ENCODE measurements at regions not wholly inside any gene's neighbourhood (a gene's known extent, or its start where the extent isn't known, plus 50 kb on each side); places are given as distances from the start of the nearest gene placed in this dataset.
"Not testable (repeated sequence)": the region's sequence is repeated elsewhere in the genome, so short reads cannot be mapped to it uniquely, and the experiment has no call there.

DNA sequence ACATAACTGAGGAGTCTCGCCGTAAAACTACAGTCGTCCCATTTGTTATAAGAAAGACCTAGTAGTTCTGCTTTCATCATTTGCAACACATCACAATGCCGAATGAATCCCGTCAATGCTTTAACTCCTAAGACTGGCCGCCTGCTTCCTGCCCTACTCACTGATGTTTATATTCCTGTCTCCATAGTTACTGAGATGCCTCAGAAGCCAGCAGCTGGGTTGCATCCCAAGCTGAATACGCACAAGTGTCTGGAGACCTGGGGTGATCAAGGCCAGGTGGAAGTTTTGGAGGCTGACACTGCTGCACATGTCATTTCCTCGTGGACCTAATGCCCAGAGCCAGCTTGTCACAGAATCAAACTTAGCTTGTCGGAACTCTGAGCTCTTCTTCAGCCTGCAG is 95.2 kb upstream of the UBE2E1 start:
- no peak for DNase-seq

DNA sequence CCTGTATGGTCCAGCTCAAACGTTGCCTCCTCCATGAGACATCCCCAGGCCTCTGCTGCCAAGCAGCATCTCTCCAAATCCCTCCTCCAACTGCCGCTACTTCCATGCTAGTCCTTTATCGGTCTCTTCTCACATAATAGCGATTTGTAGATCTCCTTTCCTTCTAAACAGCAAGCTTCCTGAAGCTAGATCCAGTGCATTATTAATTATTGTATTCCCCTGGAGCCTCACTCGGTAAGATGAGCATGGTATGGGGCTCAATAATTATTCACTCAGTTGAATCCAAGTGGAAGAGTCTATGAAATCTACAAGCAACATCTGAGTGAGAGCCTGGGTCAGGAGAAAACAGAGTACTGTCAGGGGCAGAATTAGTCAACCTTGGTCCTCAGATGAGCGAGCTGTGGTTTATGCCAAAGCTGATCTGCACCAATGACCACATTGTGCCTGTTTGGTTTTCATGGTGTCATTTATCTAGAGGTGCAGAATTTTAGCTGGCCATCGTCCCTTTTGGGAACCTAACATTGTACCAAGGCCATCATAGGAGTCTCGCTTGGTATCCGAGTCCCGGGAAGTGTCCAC is 93.8 kb upstream of the UBE2E1 start:
- no peak for DNase-seq

DNA sequence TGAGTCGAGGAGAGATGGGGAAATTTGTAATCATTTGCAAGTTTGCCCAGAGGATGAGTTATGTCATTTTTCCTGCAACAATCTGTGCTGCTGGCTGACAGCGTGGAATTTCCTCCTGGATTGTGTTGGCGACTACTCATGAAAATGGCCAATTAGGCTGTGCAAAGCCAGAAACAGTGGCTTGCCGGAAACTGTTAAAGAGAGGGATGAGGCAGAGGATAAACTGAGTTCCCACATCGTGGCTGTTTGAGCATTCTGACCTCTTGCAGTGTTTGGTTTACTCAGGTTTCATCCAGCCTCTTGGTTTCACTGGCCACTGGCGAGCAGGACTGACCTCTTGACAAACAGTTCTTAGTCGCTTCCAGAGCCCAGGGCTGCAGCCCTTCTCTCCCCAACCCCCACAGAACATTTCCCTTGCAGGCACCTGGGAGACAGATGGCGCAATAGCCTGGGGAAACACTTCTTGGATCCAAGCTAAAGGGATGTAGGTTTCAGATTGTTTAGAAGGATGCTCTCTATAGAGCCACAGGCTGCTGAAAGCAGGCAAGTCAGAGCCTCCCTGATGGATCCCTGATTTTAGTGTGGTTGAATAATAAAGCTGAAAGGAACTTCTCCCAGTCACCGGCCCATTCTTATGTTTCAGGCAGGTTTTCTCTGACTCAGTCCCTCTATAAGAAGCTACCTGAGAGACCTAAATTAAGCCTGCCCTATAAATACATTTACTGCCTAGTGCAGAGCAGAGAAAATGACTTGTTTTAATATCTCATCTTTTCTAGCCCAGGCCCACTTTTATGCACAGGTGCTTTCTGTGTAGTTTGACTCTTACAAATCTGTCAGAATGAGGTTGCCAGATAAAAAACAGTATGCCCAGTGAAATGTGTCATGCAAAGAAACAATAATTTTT is 92.8 kb upstream of the UBE2E1 start:
- no peak for DNase-seq

DNA sequence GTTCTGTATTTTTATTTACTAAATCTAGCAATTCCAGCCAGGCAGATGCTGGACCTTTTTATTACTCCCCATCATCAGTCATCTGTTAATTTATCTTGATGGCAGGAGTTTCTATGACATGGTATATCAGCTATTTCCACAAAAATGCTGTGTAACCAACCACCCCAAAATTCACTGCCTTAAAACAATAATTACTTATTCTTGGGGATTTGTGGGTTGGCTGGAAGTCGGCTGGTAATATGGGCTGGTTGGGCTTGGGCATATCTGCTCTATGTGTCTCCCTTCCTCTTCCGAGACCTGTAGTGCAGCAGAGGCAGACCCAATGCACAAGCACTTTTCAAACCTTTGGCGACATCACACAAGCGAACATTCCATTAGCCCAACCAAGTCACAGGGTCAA is 92.1 kb upstream of the UBE2E1 start:
- no peak for DNase-seq

DNA sequence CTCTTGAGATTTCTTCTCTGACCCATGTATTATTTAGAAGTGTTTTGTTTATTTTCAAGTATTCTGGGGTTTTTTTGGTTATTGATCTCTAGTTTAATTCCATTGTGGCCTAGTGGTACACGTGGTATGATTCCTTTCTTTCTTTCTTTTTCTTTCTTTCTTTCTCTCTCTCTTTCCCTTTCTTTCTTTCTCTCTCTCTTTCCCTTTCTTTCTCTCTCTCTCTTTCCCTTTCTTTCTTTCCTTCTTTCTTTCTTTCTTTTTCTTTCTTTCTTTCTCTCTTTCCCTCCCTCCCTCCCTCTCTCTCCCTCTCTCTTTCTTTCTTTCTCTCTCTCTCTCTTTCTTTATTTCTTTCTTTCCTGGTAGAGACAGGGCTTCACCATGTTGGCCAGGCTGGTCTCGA is 85.7 kb upstream of the UBE2E1 start:
- no peak for DNase-seq

DNA sequence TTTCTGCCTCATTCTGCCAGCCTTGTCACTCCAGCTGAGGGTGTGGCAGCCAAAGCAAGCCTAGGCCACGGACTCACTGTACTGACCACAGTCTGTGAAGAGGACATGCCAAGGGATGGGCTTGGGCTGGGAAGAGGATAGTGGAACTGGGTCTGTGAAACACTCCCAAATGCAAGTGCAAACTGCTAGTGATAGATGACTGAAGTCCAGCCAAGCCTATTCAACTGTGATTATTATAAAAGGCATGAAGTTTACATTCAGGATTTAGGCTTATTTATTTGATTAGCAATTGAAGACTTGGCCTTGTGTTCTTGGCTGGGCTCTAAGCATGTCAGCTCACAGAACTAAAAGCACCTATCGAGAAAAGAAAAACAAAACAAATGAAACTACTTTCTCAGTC is 84.9 kb upstream of the UBE2E1 start:
- DNase-seq, result no peak

DNA sequence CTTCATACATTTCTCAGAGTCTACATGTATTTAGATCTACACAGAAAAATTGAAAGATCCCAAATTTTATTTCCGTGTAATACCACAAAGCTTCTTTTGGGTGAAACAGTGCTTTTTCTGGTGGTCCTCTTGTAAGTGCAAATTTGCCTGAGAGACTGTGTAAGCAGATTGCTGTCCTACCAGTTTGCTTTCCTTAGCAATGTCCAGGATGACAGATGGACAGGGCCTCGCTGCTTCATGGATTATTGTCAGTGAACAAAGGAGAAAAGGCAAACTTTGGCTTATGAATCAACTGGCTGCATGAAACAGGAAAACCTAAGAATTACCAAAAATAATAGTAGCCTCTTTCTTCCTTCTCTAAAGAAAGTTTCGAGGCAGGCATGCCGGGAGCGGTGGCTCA is 82.6 kb upstream of the UBE2E1 start:
- DNase-seq, result no peak

DNA sequence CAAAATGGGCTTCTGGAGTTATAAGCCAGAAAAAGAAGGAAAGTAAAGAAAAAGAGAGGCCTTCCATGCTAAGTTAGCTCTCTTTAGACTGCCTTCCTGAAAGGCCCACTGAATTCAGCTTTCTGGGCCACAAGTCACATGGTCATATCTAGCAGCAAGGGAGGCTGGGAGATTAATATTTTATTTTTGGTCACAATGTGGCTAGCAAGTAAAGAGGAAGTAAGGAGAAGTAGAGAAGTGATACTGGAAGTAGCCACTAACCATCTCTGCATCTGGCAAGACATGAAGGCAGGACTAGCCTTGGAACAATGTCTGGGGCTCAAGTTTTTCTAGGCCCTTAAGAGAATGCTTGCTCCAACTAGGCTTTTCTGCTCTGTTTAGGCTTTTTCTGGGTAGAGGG is 81.8 kb upstream of the UBE2E1 start:
- DNase-seq, result no peak

- no peak for DNase-seq
These were observed 78.8 kb upstream of the UBE2E1 start for GRCh38 chr3:23726811-23727548.

DNA sequence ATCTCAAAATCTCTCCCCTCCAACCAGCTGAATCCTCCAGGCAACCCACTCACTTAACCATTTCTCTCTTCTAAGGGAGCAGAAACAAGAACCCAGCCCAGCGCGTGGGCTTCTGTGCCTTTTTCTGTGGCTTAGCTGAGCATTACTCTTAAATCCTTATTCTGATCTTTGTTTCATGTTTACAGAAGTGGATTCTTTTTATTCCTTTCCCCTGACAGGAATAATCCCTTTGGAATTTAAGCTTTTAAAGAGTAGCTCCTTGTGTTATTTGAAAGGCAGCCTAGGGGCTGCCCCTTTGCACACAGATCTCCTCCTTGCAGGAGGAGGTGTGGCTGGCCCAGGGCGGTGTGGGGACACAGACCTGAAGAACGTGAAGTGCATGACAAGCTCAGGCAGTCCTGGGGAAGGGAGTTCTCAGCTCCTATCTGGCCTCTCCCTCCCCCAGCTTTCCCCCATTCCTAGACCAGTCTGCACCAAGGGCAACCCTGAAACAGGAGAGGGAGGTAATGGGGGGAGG is 77.1 kb upstream of the UBE2E1 start:
- DNase-seq, result no peak

- DNase-seq, result not testable (repeated sequence)
These were observed 76.4 kb upstream of the UBE2E1 start for GRCh38 chr3:23729362-23729761.

DNA sequence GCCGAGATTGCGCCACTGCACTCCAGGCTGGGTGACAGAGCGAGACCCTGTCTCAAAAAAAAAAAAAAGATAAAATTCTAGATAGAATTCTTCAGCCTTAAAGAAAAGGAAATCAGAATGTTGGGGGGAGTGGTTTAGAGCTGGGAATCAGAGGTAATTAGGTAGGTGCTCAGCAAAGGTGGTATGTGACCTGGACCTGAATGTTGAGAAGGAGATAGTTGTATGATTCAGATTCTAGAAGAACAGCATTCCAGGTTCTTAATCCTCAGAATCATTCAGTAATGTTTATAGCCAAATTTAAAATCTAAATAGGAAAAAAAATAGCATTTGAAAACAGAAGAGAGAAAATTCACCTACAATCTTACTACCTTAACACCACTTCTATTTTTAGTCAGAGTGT is 71.3 kb upstream of the UBE2E1 start:
- DNase-seq, result no peak

GRCh38 chr3:23735062-23735461 is 70.7 kb upstream of the UBE2E1 start:
- no peak for DNase-seq

- no peak for DNase-seq
These were observed 70.0 kb upstream of the UBE2E1 start for GRCh38 chr3:23735535-23736326.

- no peak for DNase-seq
These were observed 66.8 kb upstream of the UBE2E1 start for GRCh38 chr3:23738944-23739343.

GRCh38 chr3:23739536-23739935 is 66.2 kb upstream of the UBE2E1 start:
- DNase-seq, result no peak

DNA sequence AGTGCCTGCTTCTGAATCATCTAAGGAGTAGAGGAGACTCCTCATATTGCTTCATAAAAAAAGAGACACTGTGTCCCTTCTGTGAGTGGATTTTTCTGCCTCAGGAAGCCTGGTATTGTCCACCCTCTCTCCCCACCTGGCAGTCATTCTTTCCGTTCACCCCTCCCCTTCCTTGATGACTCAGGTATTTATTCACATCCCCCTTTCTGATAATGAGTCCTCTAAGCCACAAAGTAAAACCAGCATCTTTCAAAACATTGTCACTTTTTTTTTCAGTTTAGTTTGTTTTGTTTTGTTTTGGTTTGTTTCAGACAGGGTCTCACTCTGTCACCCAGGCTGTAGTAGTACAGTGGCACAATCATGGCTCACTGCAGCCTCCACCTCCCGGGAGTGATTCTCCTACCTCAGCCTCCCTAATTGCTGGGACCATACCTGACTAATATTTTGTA is 65.2 kb upstream of the UBE2E1 start:
- DNase-seq, result peak in 1 of 2 experiments; percentile 9

DNA sequence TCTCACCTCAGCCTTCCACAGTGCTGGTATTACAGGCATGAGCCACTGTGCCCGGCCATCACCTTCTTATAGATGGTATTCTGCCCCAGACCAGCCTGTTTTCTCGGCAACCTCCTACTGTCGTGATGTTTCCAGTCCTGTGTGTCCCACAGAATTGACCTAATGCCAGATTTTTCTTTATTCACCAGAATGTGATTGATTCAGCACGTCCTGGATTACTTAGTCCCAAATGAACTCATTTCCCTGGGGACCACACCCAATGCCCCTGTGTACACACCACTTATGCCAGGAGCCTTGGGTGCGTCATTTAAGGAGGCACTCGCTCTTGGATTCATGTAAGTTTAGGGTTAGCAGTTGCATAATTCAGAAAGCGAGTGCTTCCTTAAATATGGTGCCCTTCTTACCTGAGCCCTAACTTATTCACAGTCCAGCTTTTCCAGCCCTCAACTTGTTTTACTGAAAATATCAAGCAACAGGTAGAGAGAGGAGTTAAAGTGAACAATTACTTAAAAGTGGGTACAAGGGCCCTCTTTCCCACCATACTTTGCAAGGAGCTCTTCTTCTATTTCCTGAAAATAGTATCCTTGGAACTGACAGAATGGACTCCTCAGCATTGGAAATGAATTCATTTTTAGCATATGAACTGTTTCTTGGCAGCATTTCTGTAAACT is 64.6 kb upstream of the UBE2E1 start:
- DNase-seq, result no peak

- no peak for DNase-seq
These were observed 62.5 kb upstream of the UBE2E1 start for GRCh38 chr3:23743141-23743784.

DNA sequence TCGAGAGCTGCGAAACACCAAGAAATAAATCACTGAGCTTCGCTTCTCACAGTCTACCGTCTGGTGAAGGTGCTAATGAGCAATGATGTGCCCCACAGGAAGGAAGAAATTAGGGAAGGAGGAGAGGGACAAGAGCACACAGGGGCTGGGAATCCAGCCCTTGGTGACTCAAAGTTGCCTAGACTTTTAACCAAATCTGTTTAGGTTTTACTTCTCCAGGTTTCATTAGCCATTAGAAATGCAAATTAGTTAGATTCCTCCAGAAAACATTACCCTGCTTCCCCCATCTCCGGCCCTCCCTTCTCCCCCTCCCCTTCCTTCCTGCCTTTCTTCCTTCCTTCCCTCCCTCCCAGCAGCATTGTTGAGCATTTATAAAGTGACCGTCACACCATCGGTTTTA is 59.3 kb upstream of the UBE2E1 start:
- no peak for DNase-seq

DNA sequence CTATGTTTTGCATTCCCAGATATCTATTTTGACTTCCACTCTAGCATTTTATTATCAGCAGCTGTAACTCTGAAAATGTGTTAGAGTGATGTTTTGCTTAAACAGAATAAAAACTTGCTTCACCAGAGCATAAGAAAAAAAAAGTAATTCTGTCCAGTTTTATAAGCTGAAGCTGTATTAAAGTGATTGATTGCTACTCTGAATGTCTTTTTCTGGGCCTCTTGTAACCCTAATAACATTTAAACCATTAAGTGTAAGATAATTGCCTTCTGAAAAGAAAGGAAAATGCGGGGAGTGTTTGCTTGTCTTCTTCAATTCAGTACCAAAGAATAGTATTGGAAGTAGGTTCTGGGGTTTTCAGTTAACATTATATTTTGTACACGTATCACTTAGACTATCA is 57.9 kb upstream of the UBE2E1 start:
- no peak for DNase-seq
